ENCODE measurements at regions not wholly inside any gene's neighbourhood (a gene's known extent, or its start where the extent isn't known, plus 50 kb on each side); places are given as distances from the start of the nearest gene placed in this dataset.

- H2AK5ac ChIP-seq (ENCODE audit: low read depth, low read length), result no peak overlapping the region
- no peaks in the 10 kb centered on the region for H3K9me1 ChIP-seq (ENCODE audit: insufficient read depth, low read length)
- H3K4me3 ChIP-seq (ENCODE audit: insufficient read depth, low read depth, low read length), result no peak overlapping the region
- H2BK20ac ChIP-seq (ENCODE audit: low read depth, low read length), result no peak overlapping the region
- H4K5ac ChIP-seq (ENCODE audit: low read depth, low read length), result no peak overlapping the region
- BruUV-seq (replicated peaks), result no TSS peak
- ChIA-PET CTCF (no interaction called here), POLR2A (ENCODE audit: unreplicated experiment) (no interaction called here)
- no peak overlapping the region for H3K27ac ChIP-seq (ENCODE audit: insufficient read depth, low read length)
- no peaks in the 10 kb centered on the region for H3K4me1 ChIP-seq (ENCODE audit: control insufficient read depth, insufficient read depth, low read length)
- H3K79me1 ChIP-seq (ENCODE audit: low read depth in 1 of 2, low read length in 2 of 2), result no peaks in the 10 kb centered on the region
- no peak overlapping the region for H4K8ac ChIP-seq (ENCODE audit: low read depth in 2 of 2, low read length in 2 of 2)
- H3K9ac ChIP-seq (ENCODE audit: low read depth, low read length), result no peak overlapping the region
- in situ Hi-C loops (cut with MboI; ENCODE audit: low sequenced_read_pairs) (no loop called here), intact Hi-C loops (cut with micrococcal nuclease) (no loop called here), dilution Hi-C loops (cut with HindIII; ENCODE audit: low sequenced_read_pairs, unreplicated experiment) (no loop called here)
- no peak overlapping the region for H3K18ac ChIP-seq (ENCODE audit: low read depth, low read length)
- no peak overlapping the region for H2BK15ac ChIP-seq (ENCODE audit: low read depth, low read length)
- H3K4me2 ChIP-seq (ENCODE audit: low read depth, low read length), result no peak overlapping the region
- H3K36me3 ChIP-seq (ENCODE audit: control insufficient read depth, insufficient read depth, low read length), result no peaks in the 10 kb centered on the region
- no peak overlapping the region for H4K91ac ChIP-seq (ENCODE audit: insufficient read depth, low read depth, low read length)
- no peak overlapping the region for H2BK120ac ChIP-seq (ENCODE audit: low read depth, low read length)
- H3K14ac ChIP-seq (replicated peaks; ENCODE audit: low read depth, low read length), result no peak overlapping the region
- no CpG with 5 or more reads among the region's 12 CpGs for WGBS, 2 experiments (ENCODE audit: extremely low coverage in 2 of 2, insufficient read length in 1 of 2)
- DNase-seq (no peak), ATAC-seq (ENCODE audit: low read depth) (no peak)
- H2AK9ac ChIP-seq (replicated peaks; ENCODE audit: low read depth, low read length, poor library complexity), result no peak overlapping the region
- H3K4ac ChIP-seq (ENCODE audit: low read depth, low read length), result no peak overlapping the region
- no peak overlapping the region for H2BK5ac ChIP-seq (ENCODE audit: low read depth, low read length, poor library complexity, severe bottlenecking)
- TF ChIP-seq RFX5 (IDR thresholded peaks at IDR 0.05; ENCODE audit: low read depth, low read length) (no peak), SMC3 (IDR thresholded peaks at IDR 0.05; ENCODE audit: low read depth, low read length) (no peak), RAD21 (IDR thresholded peaks at IDR 0.05; ENCODE audit: low read length) (no peak), BHLHE40 (IDR thresholded peaks at IDR 0.05; ENCODE audit: low read depth, low read length) (no peak), MAZ (IDR thresholded peaks at IDR 0.05; ENCODE audit: borderline replicate concordance, low read depth, low read length) (no peak)
- H3K27me3 ChIP-seq (ENCODE audit: control insufficient read depth, insufficient read depth, low read length), result no peaks in the 10 kb centered on the region; the same call in 1 of the 2 replicates
- no peak overlapping the region for H3K56ac ChIP-seq (ENCODE audit: extremely low read depth, insufficient read depth, low read length)
- no peaks in the 10 kb centered on the region for H3K9me3 ChIP-seq (ENCODE audit: control insufficient read depth, insufficient read depth, low read length)
- no peaks in the 10 kb centered on the region for H4K20me1 ChIP-seq (ENCODE audit: insufficient read depth, low read length)
- no peak overlapping the region for H2AFZ ChIP-seq (replicated peaks; ENCODE audit: low read length, poor library complexity)
- H3K23ac ChIP-seq (ENCODE audit: low read depth, low read length), result no peak overlapping the region
These were observed 80.9 kb upstream of the NLRP1 start for GRCh38 chr17:5665164-5665563.
